Left cardiac atrium (tissue), 4 donors: ENCODE measurements at regions not wholly inside any gene's neighbourhood (a gene's known extent, or its start where the extent isn't known, plus 50 kb on each side); places are given as distances from the start of the nearest gene placed in this dataset.

Experiments used
- ATAC-seq, 2 donors: fragments of 200-7000 bp; cut with Tn5 transposase; one replicate each; pipeline ENCODE4 v1.9.1; 2020; ENCODE audit warnings: mild to moderate bottlenecking in 2 of 2, moderate library complexity in 2 of 2
- DNase-seq: peaks from one replicate; pipeline ENCODE4 v3.0.0-alpha.2; 2020
- intact Hi-C, 2 donors: fragments of 100-400 bp; cut with DNase I; formaldehyde crosslinking; loops; one replicate each; pipeline versions ENCODE4 v1.14.1 to v1.15.1; 2022 to 2023
- donor health status: DM: no; HTN: yes; CAD: no.
- donor health status: DM: no; HTN: yes; CAD: no; lungs with severe emphysema.
- donor health status: DM: yes; HTN: yes; CAD: no.
- donor health status: Dilated cardiomyopathy.

DNA sequence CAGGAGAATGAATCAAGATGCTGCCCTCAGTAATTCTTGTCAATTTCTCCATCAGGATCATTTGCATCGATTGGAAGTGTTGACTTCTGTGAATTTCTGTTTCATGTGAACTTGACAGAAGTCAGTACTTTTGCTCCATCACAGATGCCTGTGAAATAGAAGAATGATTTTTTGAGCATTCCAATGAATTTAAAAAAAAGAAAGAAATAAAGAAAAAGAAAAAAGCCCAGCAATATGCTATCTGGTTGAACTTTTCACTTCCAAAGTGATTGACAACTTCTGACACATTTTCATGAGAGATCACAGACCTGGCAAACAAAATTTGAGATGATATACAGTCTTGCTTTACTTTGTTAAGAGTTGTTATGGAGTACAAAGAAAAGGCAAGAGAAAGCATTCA lies 175.3 kb downstream of the RWDD3 start:
- intact Hi-C loops, result no loop called here
- no peak for ATAC-seq
- no peak for DNase-seq

GRCh38 chr1:95409901-95410300 lies 175.9 kb downstream of the RWDD3 start:
- no peak for DNase-seq
- intact Hi-C loops, result no loop called here
- ATAC-seq, result no peak

DNA sequence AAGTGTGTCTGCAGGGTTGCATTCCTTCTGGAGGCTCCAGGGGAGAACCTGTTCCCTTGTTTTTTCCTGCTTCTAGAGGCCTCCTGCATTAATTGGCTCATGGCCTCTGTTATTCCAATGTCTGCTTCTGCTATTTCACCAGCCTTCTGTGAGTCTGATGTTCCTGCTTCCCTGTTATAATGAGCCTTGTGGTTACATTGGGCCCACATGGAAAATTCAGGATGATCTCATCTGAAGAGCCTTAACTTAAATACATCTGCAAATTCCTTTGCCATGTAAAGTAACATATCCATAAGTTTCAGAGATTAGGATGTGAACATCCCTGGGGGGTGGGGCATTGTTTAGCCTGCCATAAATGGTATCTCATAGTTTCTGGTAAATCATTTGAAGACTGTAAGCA lies 181.1 kb downstream of the RWDD3 start:
- ATAC-seq, result no peak
- intact Hi-C loops, result no loop called here
- no peak for DNase-seq

DNA sequence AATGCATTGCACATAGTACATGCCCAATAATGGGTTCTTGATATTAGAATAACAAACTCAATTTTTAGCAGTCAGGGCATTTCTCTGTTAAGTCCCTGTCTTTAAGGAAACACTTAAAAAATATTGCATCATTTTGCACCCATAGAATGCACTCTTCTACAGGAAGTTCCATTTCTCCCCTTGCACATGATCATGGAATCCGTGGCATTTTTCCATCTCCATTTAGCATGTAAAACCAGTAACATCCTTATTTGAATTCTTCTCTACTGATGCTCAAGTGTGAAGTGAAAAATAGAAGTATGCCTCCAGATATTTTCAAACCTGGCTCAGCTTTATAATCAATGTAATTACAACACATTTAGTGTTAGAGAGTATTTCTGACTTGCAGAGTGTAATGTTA lies 192.8 kb downstream of the RWDD3 start:
- no peak for ATAC-seq
- intact Hi-C loops, result no loop called here
- no peak for DNase-seq

- ATAC-seq (no peak), DNase-seq (no peak)
- intact Hi-C loops, result no loop called here
Observed at GRCh38 chr1:95427525-95427924, 193.5 kb downstream of the RWDD3 start.

GRCh38 chr1:95431235-95431634 lies 197.2 kb downstream of the RWDD3 start:
- intact Hi-C loops, result no loop called here
- DNase-seq (no peak), ATAC-seq (no peak)

- intact Hi-C loops, result no loop called here
- ATAC-seq, result no peak
- DNase-seq, result no peak
Observed at GRCh38 chr1:95435611-95436010, 201.6 kb downstream of the RWDD3 start.

- intact Hi-C loops, result no loop called here
- ATAC-seq (no peak), DNase-seq (no peak)
Observed at GRCh38 chr1:95437011-95437410, 203.0 kb downstream of the RWDD3 start.

GRCh38 chr1:95437781-95438180 lies 203.8 kb downstream of the RWDD3 start:
- DNase-seq (no peak), ATAC-seq (no peak)
- intact Hi-C loops, result no loop called here

GRCh38 chr1:95438218-95438948 lies 204.4 kb downstream of the RWDD3 start:
- no peak for DNase-seq
- no peak for ATAC-seq
- intact Hi-C loops, result no loop called here

DNA sequence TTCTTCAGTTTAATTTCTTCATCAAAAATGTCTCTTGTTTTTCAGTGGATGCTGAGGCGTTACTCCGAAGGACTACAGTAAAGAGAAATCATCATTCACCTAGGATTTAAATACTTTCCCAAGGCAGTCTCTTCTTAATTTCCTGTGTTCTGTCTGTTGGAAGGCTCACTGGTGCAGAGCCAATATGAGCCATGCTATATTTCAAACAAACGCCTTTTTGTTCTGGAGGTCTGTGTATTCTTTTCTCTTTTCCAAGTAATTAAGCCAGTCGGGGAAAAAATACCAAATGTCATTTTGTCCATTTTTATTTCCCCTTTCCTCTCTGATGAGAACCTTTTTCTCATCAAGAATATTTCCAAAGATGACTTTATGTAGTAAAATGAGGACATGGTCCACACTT lies 206.5 kb downstream of the RWDD3 start:
- intact Hi-C loops, result no loop called here
- no peak for ATAC-seq
- no peak for DNase-seq

- DNase-seq, result no peak
- intact Hi-C loops, result no loop called here
- no peak for ATAC-seq
Observed at GRCh38 chr1:95449516-95449915, 215.5 kb downstream of the RWDD3 start.

DNA sequence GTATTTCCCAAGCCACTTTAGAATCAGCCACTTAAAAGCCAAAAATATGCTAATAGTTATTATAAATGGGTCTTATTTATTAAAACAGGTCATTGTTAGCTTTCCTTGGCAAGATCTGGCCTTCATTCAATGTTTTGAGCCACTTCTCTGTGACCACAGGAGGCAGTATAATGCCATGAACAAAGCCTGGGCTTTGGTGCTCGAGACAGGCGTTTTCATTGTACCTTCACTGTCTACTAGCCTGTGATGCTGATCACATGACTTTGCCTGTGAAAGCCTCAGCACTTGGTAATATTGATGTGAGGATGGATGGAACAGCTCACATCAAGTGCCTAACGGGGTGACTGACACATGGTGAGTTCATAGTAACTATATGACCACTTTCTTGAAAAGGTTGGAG lies 217.0 kb downstream of the RWDD3 start:
- intact Hi-C loops, result no loop called here
- ATAC-seq, result no peak
- no peak for DNase-seq

DNA sequence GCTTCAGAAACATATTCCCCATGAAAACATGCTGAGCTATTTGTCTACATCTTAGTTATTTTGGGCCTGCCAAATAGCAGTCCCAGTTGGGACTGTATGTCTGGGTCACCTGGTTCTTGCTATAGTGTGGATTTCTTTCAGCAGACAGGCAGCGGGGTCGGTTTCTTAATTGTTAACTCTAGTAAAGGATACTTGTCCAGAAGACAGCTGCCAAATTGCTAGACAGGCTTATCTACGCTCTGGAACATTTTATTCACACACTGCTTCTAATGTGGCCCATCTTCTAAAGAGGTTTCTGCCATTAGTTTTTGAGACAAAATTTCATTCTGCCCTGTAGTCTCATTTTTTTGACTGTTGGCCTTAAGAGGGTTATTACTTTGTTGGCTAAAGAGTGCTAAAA lies 217.9 kb downstream of the RWDD3 start:
- DNase-seq, result no peak
- no peak for ATAC-seq
- intact Hi-C loops, result no loop called here

- no peak for DNase-seq
- intact Hi-C loops, result no loop called here
- no peak for ATAC-seq
Observed at GRCh38 chr1:95453053-95453452, 219.0 kb downstream of the RWDD3 start.

- ATAC-seq (no peak), DNase-seq (no peak)
- intact Hi-C loops, result loop anchor here (5.0 to 10.0 kb wide), 2 partner anchors 160 to 162 kb away; no protein-coding TSS in a partner anchor
Observed at GRCh38 chr1:95467036-95467435, 233.0 kb downstream of the RWDD3 start.

- ATAC-seq (no peak), DNase-seq (no peak)
- intact Hi-C loops, result no loop called here
Observed at GRCh38 chr1:95475686-95476457, 241.9 kb downstream of the RWDD3 start.

DNA sequence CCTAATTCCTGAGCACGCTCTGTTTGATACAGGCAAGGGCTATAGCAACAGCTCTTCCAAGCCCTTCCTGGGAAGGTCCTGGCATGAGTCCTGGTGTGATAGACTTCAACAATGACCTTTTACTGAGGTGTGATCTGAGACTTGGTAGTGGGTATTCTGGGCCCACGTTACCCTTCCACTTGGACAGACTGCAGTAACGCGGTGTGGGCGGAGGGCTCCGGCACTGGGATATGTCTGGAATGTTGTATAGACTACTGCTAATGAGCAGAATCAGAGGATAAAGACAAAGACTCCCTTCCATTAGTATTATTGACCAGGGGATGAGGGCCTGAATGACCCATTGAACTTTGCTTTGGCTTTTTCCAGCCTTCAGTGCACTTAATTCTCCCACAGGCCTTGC lies 262.3 kb downstream of the RWDD3 start:
- no peak for ATAC-seq
- no peak for DNase-seq
- intact Hi-C loops, result no loop called here

DNA sequence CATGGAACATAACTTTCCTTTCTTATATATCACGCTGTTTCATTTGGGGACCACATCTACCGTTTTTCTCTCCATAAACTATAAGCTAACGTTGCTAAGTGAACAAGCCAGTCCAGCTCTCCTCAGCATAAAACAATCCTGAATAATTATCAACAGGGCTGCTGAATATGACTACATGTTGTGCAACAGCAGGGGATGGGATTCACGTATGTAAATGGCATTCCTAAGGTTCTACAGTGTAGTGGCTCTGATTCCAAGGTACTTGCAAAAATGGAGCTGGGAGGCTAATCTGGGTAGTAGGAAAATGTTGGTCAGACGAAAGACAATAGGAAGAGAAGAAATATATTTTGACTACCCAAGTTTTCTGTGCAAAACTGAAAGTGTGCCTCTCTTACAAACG lies 262.8 kb downstream of the RWDD3 start:
- intact Hi-C loops, result no loop called here
- DNase-seq (no peak), ATAC-seq (no peak)

DNA sequence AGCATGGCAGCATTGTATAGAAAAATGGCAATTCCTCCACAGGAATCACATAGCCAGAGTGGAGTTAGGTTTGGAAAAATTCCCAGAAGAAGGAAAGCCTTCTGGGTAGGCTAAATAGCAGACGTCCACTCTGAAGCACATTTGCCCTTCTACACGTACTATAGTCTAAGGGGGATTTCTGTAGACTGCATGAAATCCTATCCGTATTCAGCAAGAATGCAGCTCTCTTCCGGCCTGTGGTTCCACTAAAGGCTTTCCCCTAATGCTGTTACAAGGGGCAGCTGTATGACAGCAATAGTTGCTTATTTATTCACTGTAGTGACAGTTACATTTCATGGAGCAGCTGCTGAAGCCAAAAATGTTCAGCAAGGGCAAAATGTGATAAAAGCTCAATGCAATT lies 263.6 kb downstream of the RWDD3 start:
- ATAC-seq (no peak), DNase-seq (no peak)
- intact Hi-C loops, result no loop called here
